GM12874 (cell line): ENCODE measurements at regions not wholly inside any gene's neighbourhood (a gene's known extent, or its start where the extent isn't known, plus 50 kb on each side); places are given as distances from the start of the nearest gene placed in this dataset.

ENCODE experiments used
- CTCF ChIP-seq: IDR thresholded peaks from 2 replicates; pipeline ENCODE4 v1.5.1; 2011; ENCODE audit warnings: low read depth, mild to moderate bottlenecking, control low read depth, low read length, moderate library complexity; ENCODE audit not compliant: insufficient read depth

- TF ChIP-seq CTCF = no peak
These were observed 131.7 kb downstream of the PSMG1 start for GRCh38 chr21:39051588-39051949.

- no peak for TF ChIP-seq CTCF
These were observed 132.2 kb downstream of the PSMG1 start for GRCh38 chr21:39050841-39051587.

GRCh38 chr21:39048574-39048973, 134.7 kb downstream of the PSMG1 start:
- TF ChIP-seq CTCF = no peak

- no peak for TF ChIP-seq CTCF
These were observed 135.2 kb downstream of the PSMG1 start for GRCh38 chr21:39048064-39048463.

GRCh38 chr21:39047046-39047445, 136.2 kb downstream of the PSMG1 start:
- TF ChIP-seq CTCF = no peak

GRCh38 chr21:39046236-39046916, 136.9 kb downstream of the PSMG1 start:
- TF ChIP-seq CTCF = no peak

GRCh38 chr21:39041816-39042215, 141.4 kb downstream of the PSMG1 start:
- TF ChIP-seq CTCF = no peak
